ENCODE measurements at regions not wholly inside any gene's neighbourhood (a gene's known extent, or its start where the extent isn't known, plus 50 kb on each side); places are given as distances from the start of the nearest gene placed in this dataset.

- H3K27me3 ChIP-seq: no peaks in the 10 kb centered on the region
- H3K4me3 ChIP-seq (replicated peaks in 1 of 3): no peak overlapping the region
- 26 to 28% methylated on average over 1 of the region's 1 CpG for WGBS, 2 donors
- H3K36me3 ChIP-seq: no peaks in the 10 kb centered on the region
- intact Hi-C loops (cut with DNase I): no loop called here
- peak overlapping the region in 1 of 3 donors; percentile 64 for H3K27ac ChIP-seq
- no peaks in the 10 kb centered on the region for H3K9me3 ChIP-seq
- no peak for TF ChIP-seq POLR2A (IDR thresholded peaks at IDR 0.05)
- TF ChIP-seq CTCF (IDR thresholded peaks at IDR 0.05): no peak
- peaks cover 7 to 14% of the 10 kb centered on the region in 2 donors for H3K4me1 ChIP-seq
- peak; percentile 47 to 65 for DNase-seq
Observed at GRCh38 chr10:29922226-29922625, 137.2 kb downstream of the JCAD start.

- H3K4me3 ChIP-seq (replicated peaks in 1 of 3): no peak overlapping the region
- WGBS, 2 donors: 72 to 100% methylated on average over 2 to 4 of the region's 7 CpGs
- no peak for DNase-seq
- H3K27me3 ChIP-seq: no peaks in the 10 kb centered on the region
- no peaks in the 10 kb centered on the region for H3K36me3 ChIP-seq
- intact Hi-C loops (cut with DNase I): no loop called here
- TF ChIP-seq POLR2A (IDR thresholded peaks at IDR 0.05) (no peak), CTCF (IDR thresholded peaks at IDR 0.05) (no peak)
- peaks cover 7 to 17% of the 10 kb centered on the region in 2 donors for H3K4me1 ChIP-seq
- no peak overlapping the region for H3K27ac ChIP-seq
- no peaks in the 10 kb centered on the region for H3K9me3 ChIP-seq
Observed at GRCh38 chr10:29921071-29921446, 138.3 kb downstream of the JCAD start.

- H3K27ac ChIP-seq: no peak overlapping the region
- peaks cover 7 to 17% of the 10 kb centered on the region in 2 donors for H3K4me1 ChIP-seq
- 85 to 86% methylated on average over 9 of the region's 9 CpGs for WGBS, 2 donors
Observed at GRCh38 chr10:29920408-29921070, 138.8 kb downstream of the JCAD start.

GRCh38 chr10:29918623-29919400 lies 140.6 kb downstream of the JCAD start:
- Histone ChIP-seq H3K4me1 (peaks cover 7 to 25% of the 10 kb centered on the region in 2 donors), H3K4me3 (replicated peaks in 1 of 3) (no peak overlapping the region), H3K27ac (no peak overlapping the region), H3K27me3 (no peaks in the 10 kb centered on the region), H3K36me3 (no peaks in the 10 kb centered on the region), H3K9me3 (no peaks in the 10 kb centered on the region)
- TF ChIP-seq POLR2A (IDR thresholded peaks at IDR 0.05) (no peak), CTCF (IDR thresholded peaks at IDR 0.05) (no peak)
- DNase-seq: no peak
- 62 to 71% methylated on average over 3 of the region's 3 CpGs for WGBS, 2 donors
- intact Hi-C loops (cut with DNase I): no loop called here

More at GRCh38 chr10:29920408-29921070, 138.8 kb downstream of the JCAD start:
- no peaks in the 10 kb centered on the region for H3K27me3 ChIP-seq
- no peaks in the 10 kb centered on the region for H3K36me3 ChIP-seq
- H3K4me3 ChIP-seq (replicated peaks in 1 of 3): no peak overlapping the region
- intact Hi-C loops (cut with DNase I): no loop called here
- no peak for TF ChIP-seq POLR2A (IDR thresholded peaks at IDR 0.05)
- no peak for TF ChIP-seq CTCF (IDR thresholded peaks at IDR 0.05)
- H3K9me3 ChIP-seq: no peaks in the 10 kb centered on the region
- DNase-seq: no peak

GRCh38 chr10:29917311-29917710 lies 142.1 kb downstream of the JCAD start:
- no peak for TF ChIP-seq POLR2A (IDR thresholded peaks at IDR 0.05)
- TF ChIP-seq CTCF (IDR thresholded peaks at IDR 0.05): no peak
- Histone ChIP-seq H3K4me1 (peaks cover 4 to 13% of the 10 kb centered on the region in 2 donors), H3K36me3 (no peaks in the 10 kb centered on the region), H3K27me3 (no peaks in the 10 kb centered on the region), H3K4me3 (replicated peaks in 1 of 3) (no peak overlapping the region), H3K9me3 (no peaks in the 10 kb centered on the region), H3K27ac (no peak overlapping the region)
- 85 to 92% methylated on average over 4 of the region's 4 CpGs for WGBS, 2 donors
- DNase-seq: no peak
- intact Hi-C loops (cut with DNase I): no loop called here

Data from thyroid gland (tissue), 4 donors.